HG03108 (cell line): ENCODE measurements at regions not wholly inside any gene's neighbourhood (a gene's known extent, or its start where the extent isn't known, plus 50 kb on each side); places are given as distances from the start of the nearest gene placed in this dataset.

Experiments
- ATAC-seq: cut with Tn5 transposase; IDR thresholded peaks from one replicate; pipeline ENCODE4 v1.9.1; 2021; ENCODE audit warnings: moderate library complexity; ENCODE audit not compliant: unreplicated experiment

- no peak for ATAC-seq
These were observed 194.4 kb upstream of the KCNJ16 start for GRCh38 chr17:69880591-69881112.

- ATAC-seq = no peak
These were observed 192.7 kb upstream of the KCNJ16 start for GRCh38 chr17:69882281-69882680.

DNA sequence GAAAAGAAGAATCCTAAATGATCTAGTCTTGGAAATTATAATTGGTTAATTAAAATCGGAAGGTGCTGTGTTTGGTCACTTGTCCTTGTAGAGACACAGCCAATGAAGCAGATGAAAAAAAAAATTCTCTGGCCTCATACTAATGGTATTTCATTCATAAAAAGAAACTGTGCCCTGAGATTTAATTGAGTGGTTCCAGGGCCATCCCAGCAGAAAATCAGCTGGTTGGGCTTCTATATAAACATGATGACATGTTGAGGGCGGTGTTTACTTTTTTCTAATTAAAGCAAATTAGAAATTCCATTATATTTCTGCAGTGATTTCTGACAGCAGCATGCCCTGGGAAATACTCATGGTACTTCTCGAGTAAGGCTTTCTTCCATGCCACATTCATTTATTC, 191.9 kb upstream of the KCNJ16 start:
- ATAC-seq = no peak

- ATAC-seq = no peak
These were observed 190.7 kb upstream of the KCNJ16 start for GRCh38 chr17:69884356-69884755.

DNA sequence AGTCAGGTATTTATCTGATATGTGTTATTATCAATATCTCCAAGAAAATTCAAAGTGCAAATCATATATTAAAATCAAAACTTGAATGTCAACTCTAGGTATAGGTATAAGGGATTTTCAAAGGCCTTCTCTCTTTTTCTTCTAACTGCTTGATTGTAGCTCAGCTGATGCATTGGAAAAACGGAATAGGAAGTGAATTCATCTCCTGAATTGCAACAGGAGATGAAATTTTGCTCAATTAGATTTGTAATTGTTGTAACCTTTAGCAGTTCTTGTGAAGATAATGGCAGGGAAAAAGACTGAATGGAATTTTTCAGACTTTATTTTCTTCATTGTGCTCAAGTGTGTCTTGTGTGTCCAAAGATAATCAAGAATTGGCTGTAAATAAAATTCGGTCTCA, 190.2 kb upstream of the KCNJ16 start:
- no peak for ATAC-seq

DNA sequence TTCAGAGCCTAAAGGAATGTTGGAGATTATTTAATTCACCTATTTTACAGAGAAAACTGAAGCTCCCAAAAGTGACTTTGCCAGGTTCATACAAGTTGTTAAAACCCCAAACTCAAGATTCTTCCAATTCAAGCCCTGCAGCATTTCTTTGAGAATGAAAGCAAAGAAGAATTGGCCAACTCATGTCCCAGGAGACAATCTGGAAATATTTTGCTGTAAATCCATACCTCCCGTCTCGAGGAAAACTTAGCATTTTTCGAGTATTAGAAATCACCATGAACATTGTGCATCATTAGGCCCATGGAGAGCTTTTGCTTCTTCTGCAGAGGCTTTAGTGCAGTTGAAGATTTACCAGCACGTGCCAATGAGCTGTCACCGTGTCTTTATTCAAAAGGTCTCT, 176.4 kb upstream of the KCNJ16 start:
- ATAC-seq = no peak

DNA sequence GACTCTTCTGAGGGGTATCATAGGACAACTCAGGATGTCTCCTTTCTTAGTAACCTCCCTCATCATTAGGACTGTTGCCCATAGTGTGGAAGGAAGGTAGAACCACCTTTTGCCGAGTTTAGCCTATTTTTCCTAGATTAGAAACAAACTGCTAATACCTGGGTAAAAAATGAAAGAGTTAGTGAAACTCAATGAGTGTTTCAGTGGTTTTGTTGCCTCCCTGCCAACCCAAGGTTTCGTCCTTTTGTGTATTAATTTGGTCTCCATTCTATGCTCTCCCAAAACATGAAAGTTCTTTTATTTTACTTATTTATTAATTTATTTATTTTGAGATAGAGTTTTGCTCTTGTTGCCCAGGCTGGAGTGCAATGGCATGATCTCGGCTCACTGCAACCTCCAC, 174.9 kb upstream of the KCNJ16 start:
- no peak for ATAC-seq

DNA sequence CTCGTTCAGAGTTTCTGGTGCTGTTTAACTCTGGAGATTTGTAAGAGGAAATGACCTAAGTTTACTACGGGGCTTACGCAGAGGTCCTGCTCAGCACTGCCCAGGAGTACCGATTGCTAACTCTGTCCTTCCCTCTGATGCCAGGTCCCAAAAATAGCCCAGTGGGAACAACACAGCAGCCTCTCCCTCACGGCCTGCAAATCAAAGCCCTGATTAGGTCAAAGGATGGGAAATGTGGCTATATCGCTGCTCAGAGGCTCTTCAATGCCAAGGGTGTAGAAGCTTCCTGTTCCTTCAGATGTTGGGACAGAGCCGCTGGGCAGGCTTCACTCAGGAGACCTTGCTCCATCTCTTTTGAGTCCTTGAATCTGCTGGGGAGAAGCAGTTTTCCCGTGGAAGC, 174.2 kb upstream of the KCNJ16 start:
- no peak for ATAC-seq

GRCh38 chr17:69906306-69906705, 168.7 kb upstream of the KCNJ16 start:
- no peak for ATAC-seq

GRCh38 chr17:69907132-69907847, 167.7 kb upstream of the KCNJ16 start:
- no peak for ATAC-seq

DNA sequence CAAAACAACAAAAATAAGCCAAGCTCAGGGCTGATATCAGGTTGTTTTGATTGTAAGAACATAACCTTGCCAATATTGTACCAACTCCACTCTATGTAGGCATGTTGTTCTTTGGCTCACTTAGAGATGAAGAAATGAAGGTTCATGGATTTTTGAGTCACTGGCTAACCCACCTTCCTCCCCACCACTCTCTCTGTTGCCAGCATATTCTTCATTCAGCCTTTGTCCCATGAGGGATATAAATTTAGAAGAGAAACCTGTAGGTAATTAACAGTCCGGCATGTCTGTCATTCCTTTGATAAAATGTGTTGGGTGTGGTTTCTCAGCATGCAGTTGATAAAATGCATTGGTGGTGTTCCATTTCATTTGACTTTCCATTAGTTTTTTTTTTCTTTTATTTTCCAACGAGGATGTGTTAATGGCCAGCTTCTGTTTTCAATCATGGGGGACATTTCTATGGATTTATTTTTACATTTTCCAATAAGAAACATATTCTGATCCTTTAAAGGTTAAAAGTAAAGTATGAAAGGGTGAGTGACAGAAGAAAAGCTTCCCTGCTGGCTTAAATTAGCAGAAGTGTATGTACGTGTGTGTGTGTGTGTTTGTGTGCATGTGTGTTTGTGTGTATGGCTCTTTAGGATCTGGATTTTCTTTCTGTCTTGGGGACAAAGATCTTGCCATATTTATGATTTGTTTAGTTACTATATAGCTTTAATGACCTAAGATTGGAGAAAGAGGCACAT, 166.2 kb upstream of the KCNJ16 start:
- ATAC-seq = no peak

DNA sequence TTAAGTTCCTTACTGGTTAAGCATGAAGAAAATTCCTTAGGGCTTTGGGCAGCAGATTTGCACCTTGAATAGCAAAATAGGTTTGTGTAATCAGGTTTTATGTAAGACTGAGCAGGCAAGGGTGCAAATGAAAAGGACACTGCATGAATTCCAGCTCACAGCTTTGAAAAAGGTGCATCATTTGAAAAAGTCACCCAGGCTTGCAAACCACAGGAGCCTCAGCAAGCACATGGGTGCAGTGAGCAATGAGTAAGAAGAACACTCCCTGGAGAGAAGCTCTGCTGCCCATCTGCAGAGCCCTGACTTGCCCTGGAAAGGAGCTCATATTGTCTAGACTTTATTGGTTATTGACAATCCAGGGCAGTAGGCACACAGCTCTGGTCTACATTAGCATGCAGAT, 165.6 kb upstream of the KCNJ16 start:
- ATAC-seq = no peak

DNA sequence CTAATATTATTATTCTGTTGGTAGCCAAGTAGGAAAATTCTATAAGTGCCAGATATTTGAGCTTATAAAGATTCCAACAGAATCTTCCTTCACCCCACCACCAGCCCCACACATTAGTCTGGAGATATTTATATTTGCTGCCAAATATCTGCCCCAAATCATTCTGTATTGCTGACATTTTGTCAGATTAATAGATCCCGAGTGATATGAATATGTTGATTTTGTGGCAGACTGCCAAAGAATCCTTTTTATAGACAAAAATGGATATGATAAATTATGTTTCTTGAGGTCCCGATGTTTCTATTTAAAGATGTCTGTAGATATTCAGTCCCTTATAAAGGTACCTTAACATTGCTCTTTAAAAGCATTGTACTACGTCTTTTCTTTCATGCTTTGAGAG, 162.2 kb upstream of the KCNJ16 start:
- no peak for ATAC-seq

DNA sequence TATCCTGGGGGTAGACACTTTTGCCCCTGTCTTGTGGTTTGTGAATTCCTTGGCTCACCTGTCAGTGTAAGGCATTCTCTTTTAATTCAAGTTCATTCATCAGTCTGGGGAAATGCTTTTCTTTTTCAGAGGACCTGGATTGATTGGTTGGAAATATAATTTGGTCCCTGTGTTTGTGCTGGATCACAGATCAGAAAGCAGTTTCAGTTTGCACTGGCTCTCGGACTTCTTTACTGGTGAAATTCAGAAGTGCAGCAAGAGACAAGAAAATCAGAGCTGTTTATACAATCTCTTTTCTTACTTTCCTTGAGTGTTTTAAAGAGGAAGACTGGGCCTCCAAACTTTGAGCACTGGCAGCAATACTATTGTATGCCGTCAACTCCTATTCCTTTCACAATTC, 161.8 kb upstream of the KCNJ16 start:
- no peak for ATAC-seq

DNA sequence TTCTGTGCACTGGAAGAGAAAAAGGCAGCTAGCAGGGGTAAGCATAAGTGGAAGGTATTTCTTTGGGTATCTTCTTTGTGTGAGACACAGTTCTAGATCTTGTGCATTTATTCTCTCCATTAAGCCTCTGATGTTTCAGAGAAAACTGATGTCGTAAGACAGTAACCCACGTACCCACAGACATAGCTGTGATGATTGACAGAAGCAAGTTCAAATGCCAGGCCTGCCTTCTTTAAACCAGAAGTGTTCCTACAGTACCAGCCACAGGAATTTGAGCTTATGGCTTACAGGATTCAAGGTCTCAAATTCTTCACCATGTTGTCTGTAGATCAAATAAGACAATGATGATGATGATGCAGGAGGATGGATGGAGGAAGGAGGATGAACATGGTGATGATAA, 161.4 kb upstream of the KCNJ16 start:
- ATAC-seq = no peak

DNA sequence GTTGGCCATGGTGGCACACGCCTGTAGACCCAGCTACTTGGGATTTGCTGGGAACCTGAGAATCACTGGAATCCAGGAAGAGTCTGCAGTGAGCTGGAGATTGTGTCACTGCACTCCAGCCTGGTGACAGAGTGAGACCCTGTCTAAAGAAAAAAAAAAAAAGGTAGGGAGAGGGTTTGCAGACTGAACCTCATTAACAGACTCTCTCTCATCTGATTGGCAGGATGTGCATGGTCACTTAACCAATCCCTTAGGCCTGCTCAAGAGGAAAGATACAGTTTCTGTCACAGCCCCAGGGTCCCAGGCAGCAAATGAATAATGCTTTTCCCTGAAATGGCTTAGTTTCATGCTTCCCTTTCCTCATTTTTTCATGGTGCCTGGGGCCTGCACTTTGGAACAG, 160.5 kb upstream of the KCNJ16 start:
- no peak for ATAC-seq

- no peak for ATAC-seq
These were observed 158.3 kb upstream of the KCNJ16 start for GRCh38 chr17:69916761-69917160.

- no peak for ATAC-seq
These were observed 156.9 kb upstream of the KCNJ16 start for GRCh38 chr17:69918164-69918563.

- ATAC-seq = no peak
These were observed 155.2 kb upstream of the KCNJ16 start for GRCh38 chr17:69919789-69920188.

DNA sequence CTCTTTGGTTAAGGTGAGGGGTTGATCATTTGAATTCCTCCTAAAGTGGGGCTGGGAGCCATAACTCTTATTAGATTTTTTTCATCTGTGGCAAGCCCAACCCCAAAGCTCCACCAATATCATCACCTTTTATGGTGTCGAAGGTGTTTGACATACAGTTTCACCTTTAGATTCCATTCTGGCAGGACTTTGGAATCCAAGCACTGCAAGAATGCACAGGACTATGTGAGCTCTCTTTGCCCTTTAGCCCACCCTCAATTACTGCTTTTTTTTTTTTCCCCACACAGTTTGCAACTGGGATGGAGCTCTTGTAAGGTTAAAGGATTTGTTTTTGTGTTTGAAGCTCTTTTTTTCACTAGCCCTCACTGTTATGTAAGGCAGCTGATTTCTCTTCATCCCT, 154.0 kb upstream of the KCNJ16 start:
- ATAC-seq = no peak

DNA sequence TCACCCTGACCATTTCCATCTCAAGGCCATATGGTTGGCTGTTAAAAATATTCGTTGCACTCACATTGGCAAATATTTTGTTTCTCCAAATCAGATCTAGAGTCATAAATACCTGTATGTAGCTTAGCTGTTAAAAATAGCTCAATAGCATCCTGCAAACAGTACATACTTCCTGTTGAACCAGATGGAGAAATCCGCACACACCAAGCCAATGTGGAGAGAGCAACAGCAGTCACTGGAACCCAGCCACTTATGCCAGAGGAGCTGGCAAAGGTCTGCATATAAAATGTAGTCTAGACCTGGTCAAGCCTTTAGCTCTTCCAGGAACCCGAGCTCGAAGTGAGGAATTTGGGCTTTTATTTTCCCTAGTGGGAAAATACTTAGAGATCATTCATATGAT, 146.4 kb upstream of the KCNJ16 start:
- no peak for ATAC-seq

GRCh38 chr17:69936996-69937395, 138.0 kb upstream of the KCNJ16 start:
- no peak for ATAC-seq
